Activated T-helper 2 cell treated with anti-CD3 and anti-CD28 coated beads, Interferon-gamma antibody, Interleukin-2, Interleukin-4, amounts not matched to agents 10 μg/mL and 5 μg/mL and 100 μg/mL, durations not matched to agents 14 hours and 24 hours and 36 hours (primary cell): ENCODE measurements at regions not wholly inside any gene's neighbourhood (a gene's known extent, or its start where the extent isn't known, plus 50 kb on each side); places are given as distances from the start of the nearest gene placed in this dataset.

Source experiments
- DNase-seq: peaks from one replicate; pipeline ENCODE4 v3.0.0; 2021; ENCODE audit warnings: low spot score
- H3K27ac Mint-ChIP-seq: one replicate; pipeline ENCODE4 v1.8.0; 2021; ENCODE audit warnings: mixed read lengths
- H3K27me3 Mint-ChIP-seq: one replicate; pipeline ENCODE4 v1.8.0; 2021; ENCODE audit warnings: low read depth, mixed read lengths
- H3K36me3 Mint-ChIP-seq: one replicate; pipeline ENCODE4 v1.8.0; 2021; ENCODE audit warnings: low read depth, mixed read lengths
- H3K4me1 Mint-ChIP-seq: one replicate; pipeline ENCODE4 v1.8.0; 2021; ENCODE audit warnings: low read depth, mixed read lengths
- H3K4me3 Mint-ChIP-seq: one replicate; pipeline ENCODE4 v1.8.0; 2021; ENCODE audit warnings: low read depth, mild to moderate bottlenecking, moderate library complexity, mixed read lengths
- H3K9me3 Mint-ChIP-seq: one replicate; pipeline ENCODE4 v1.8.0; 2021; ENCODE audit warnings: mixed read lengths
- intact Hi-C: fragments of 100-400 bp; cut with micrococcal nuclease; formaldehyde crosslinking; loops from one replicate; pipeline ENCODE4 v1.15.1; 2023

- no peaks in the 10 kb centered on the region for H3K9me3 Mint-ChIP-seq
- H3K27me3 Mint-ChIP-seq, result no peaks in the 10 kb centered on the region
- intact Hi-C loops, result no loop called here
- H3K36me3 Mint-ChIP-seq, result no peaks in the 10 kb centered on the region
- no peak for DNase-seq
- H3K4me3 Mint-ChIP-seq, result no peak overlapping the region
- no peak overlapping the region for H3K27ac Mint-ChIP-seq
- no peaks in the 10 kb centered on the region for H3K4me1 Mint-ChIP-seq
Observed at GRCh38 chr15:25514522-25514921, 75.7 kb upstream of the UBE3A start.

GRCh38 chr15:25512957-25513356 lies 74.1 kb upstream of the UBE3A start:
- DNase-seq, result no peak
- H3K4me1 Mint-ChIP-seq, result no peaks in the 10 kb centered on the region
- H3K9me3 Mint-ChIP-seq, result no peaks in the 10 kb centered on the region
- intact Hi-C loops, result no loop called here
- H3K27ac Mint-ChIP-seq, result no peak overlapping the region
- H3K4me3 Mint-ChIP-seq, result no peak overlapping the region
- H3K36me3 Mint-ChIP-seq, result no peaks in the 10 kb centered on the region
- no peaks in the 10 kb centered on the region for H3K27me3 Mint-ChIP-seq

- no peak for DNase-seq
- Mint-ChIP-seq H3K4me1 (no peaks in the 10 kb centered on the region), H3K9me3 (no peaks in the 10 kb centered on the region), H3K27ac (no peak overlapping the region), H3K4me3 (no peak overlapping the region), H3K27me3 (no peaks in the 10 kb centered on the region), H3K36me3 (no peaks in the 10 kb centered on the region)
- intact Hi-C loops, result no loop called here
Observed at GRCh38 chr15:25510146-25510545, 71.3 kb upstream of the UBE3A start.

- Mint-ChIP-seq H3K27ac (no peak overlapping the region), H3K36me3 (no peaks in the 10 kb centered on the region), H3K27me3 (no peaks in the 10 kb centered on the region), H3K9me3 (no peaks in the 10 kb centered on the region), H3K4me1 (no peaks in the 10 kb centered on the region), H3K4me3 (no peak overlapping the region)
- no peak for DNase-seq
- intact Hi-C loops, result loop anchor here (10.0 kb wide), 2 partner anchors 425 to 755 kb away; no protein-coding TSS in a partner anchor
Observed at GRCh38 chr15:25509703-25510102, 70.9 kb upstream of the UBE3A start.

- no peak overlapping the region for H3K4me3 Mint-ChIP-seq
- intact Hi-C loops, result loop anchor here (10.0 kb wide), 2 partner anchors 426 to 756 kb away; no protein-coding TSS in a partner anchor
- no peaks in the 10 kb centered on the region for H3K4me1 Mint-ChIP-seq
- no peaks in the 10 kb centered on the region for H3K9me3 Mint-ChIP-seq
- H3K36me3 Mint-ChIP-seq, result no peaks in the 10 kb centered on the region
- no peak overlapping the region for H3K27ac Mint-ChIP-seq
- no peak for DNase-seq
- no peaks in the 10 kb centered on the region for H3K27me3 Mint-ChIP-seq
Observed at GRCh38 chr15:25508369-25509002, 69.7 kb upstream of the UBE3A start.

GRCh38 chr15:25504307-25504706 lies 65.5 kb upstream of the UBE3A start:
- no peaks in the 10 kb centered on the region for H3K9me3 Mint-ChIP-seq
- no peaks in the 10 kb centered on the region for H3K36me3 Mint-ChIP-seq
- H3K27me3 Mint-ChIP-seq, result no peaks in the 10 kb centered on the region
- intact Hi-C loops, result loop anchor here (5.0 to 10.0 kb wide), 3 partner anchors 430 to 1862 kb away; no protein-coding TSS in a partner anchor
- H3K4me1 Mint-ChIP-seq, result no peaks in the 10 kb centered on the region
- H3K27ac Mint-ChIP-seq, result no peak overlapping the region
- H3K4me3 Mint-ChIP-seq, result no peak overlapping the region
- DNase-seq, result no peak

- no peaks in the 10 kb centered on the region for H3K9me3 Mint-ChIP-seq
- DNase-seq, result no peak
- no peak overlapping the region for H3K27ac Mint-ChIP-seq
- intact Hi-C loops, result loop anchor here (5.0 to 10.0 kb wide), 3 partner anchors 433 to 1860 kb away; no protein-coding TSS in a partner anchor
- H3K27me3 Mint-ChIP-seq, result no peaks in the 10 kb centered on the region
- H3K36me3 Mint-ChIP-seq, result no peaks in the 10 kb centered on the region
- no peak overlapping the region for H3K4me3 Mint-ChIP-seq
- no peaks in the 10 kb centered on the region for H3K4me1 Mint-ChIP-seq
Observed at GRCh38 chr15:25501828-25502446, 63.1 kb upstream of the UBE3A start.

GRCh38 chr15:25498835-25499234 lies 60.0 kb upstream of the UBE3A start:
- peaks cover 13% of the 10 kb centered on the region for H3K9me3 Mint-ChIP-seq
- no peaks in the 10 kb centered on the region for H3K27me3 Mint-ChIP-seq
- no peaks in the 10 kb centered on the region for H3K4me1 Mint-ChIP-seq
- H3K27ac Mint-ChIP-seq, result no peak overlapping the region
- no peak overlapping the region for H3K4me3 Mint-ChIP-seq
- intact Hi-C loops, result no loop called here
- H3K36me3 Mint-ChIP-seq, result no peaks in the 10 kb centered on the region
- no peak for DNase-seq

GRCh38 chr15:25497934-25498333 lies 59.1 kb upstream of the UBE3A start:
- Mint-ChIP-seq H3K9me3 (peaks cover 13% of the 10 kb centered on the region), H3K36me3 (no peaks in the 10 kb centered on the region), H3K27ac (no peak overlapping the region), H3K4me3 (no peak overlapping the region), H3K4me1 (no peaks in the 10 kb centered on the region), H3K27me3 (no peaks in the 10 kb centered on the region)
- intact Hi-C loops, result no loop called here
- no peak for DNase-seq

- Mint-ChIP-seq H3K9me3 (peaks cover 20% of the 10 kb centered on the region), H3K27ac (no peak overlapping the region), H3K4me1 (no peaks in the 10 kb centered on the region), H3K4me3 (no peak overlapping the region), H3K36me3 (no peaks in the 10 kb centered on the region), H3K27me3 (no peaks in the 10 kb centered on the region)
- intact Hi-C loops, result no loop called here
- DNase-seq, result no peak
Observed at GRCh38 chr15:25493823-25494526, 55.2 kb upstream of the UBE3A start.

GRCh38 chr15:25492315-25492714 lies 53.5 kb upstream of the UBE3A start:
- peaks cover 22% of the 10 kb centered on the region for H3K9me3 Mint-ChIP-seq

More at GRCh38 chr15:25492315-25492714, 53.5 kb upstream of the UBE3A start:
- no peaks in the 10 kb centered on the region for H3K27me3 Mint-ChIP-seq
- intact Hi-C loops, result no loop called here
- no peaks in the 10 kb centered on the region for H3K4me1 Mint-ChIP-seq
- no peak overlapping the region for H3K27ac Mint-ChIP-seq
- H3K4me3 Mint-ChIP-seq, result no peak overlapping the region
- no peak for DNase-seq
- no peaks in the 10 kb centered on the region for H3K36me3 Mint-ChIP-seq
